HG03159 (cell line): ENCODE measurements at regions not wholly inside any gene's neighbourhood (a gene's known extent, or its start where the extent isn't known, plus 50 kb on each side); places are given as distances from the start of the nearest gene placed in this dataset.
"Not testable (repeated sequence)": the region's sequence is repeated elsewhere in the genome, so short reads cannot be mapped to it uniquely, and the experiment has no call there.

Source experiments
- ATAC-seq: cut with Tn5 transposase; IDR thresholded peaks from one replicate; pipeline ENCODE4 v1.9.1; 2021; ENCODE audit warnings: mild to moderate bottlenecking, moderate library complexity; ENCODE audit not compliant: unreplicated experiment

GRCh38 chr2:44051593-44052347, 56.0 kb upstream of the LRPPRC start:
- no peak for ATAC-seq

DNA sequence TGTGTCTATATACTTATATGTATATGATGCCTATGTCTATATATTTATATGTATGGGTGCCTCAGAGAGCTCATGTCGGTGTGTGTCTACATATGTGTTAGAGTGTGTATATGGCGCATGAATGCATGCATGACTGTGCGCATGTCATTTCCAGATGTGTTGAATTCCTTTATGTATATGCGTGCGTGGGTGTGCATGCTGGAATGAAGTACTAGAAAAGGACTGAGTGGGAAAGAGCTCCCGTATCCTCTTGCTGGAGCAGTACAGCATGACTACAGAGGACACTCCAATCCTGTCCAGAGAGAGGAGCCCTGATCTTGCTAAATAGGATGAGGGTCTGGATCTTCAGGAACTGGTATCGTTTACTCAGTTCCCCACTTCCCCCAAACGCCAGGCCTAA, 56.8 kb upstream of the LRPPRC start:
- ATAC-seq, result no peak

DNA sequence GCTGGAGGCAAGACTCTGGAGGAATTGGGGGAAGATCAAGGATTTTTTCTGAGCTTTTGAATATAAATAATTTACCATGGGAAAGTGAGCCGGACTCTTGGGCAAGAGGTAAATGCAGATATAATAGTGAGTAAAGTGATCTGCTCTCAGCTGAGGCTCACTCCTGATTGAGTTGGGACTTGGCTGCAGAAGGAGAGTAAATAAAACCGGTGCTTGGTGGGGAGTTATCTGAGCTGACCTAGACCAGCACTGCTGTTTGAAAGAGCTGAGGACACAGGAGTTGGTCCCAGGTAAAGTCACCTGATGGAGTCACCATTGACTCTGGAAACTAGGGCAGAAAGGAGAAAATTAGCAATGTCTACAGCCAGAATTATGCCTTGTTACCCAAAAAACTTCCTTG, 57.3 kb upstream of the LRPPRC start:
- no peak for ATAC-seq

DNA sequence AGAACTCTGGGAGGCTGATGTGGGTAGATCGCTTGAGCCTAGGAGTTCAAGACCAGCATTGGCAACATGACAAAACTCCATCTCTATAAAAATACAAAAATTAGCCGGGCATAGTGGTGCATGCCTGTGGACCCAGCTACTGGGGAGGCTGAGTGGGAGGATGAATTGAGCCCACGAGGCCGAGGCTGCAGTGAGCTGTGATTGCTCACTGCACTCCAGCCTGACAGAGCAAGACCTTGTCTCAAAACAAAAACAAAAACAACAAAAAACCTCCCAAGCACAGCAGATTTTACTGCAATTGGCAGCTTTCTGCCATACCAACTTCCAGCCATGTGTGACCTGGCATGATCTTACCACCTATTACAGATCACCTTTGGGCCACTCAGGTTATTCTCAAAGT, 57.7 kb upstream of the LRPPRC start:
- ATAC-seq, result no peak

GRCh38 chr2:44055229-44055628, 59.4 kb upstream of the LRPPRC start:
- ATAC-seq, result no peak

DNA sequence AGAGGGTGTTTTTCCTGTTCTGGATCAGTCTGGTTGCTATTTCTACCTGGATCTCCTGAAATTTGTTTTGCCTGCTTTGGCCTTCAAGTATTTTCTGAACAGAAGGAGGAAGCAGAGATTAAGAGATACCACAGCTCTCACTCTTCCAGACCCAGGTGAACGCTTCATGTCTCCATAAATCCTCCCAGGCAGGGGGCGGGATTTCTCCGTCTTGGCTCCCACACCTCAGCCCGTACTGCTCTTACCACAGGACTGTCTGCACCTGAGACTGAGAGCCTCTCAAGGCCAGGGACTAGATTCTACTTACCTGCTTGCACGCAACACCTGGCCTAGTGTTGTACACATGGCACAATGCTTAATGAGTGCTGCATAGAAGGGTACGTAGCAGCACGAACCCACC, 59.9 kb upstream of the LRPPRC start:
- ATAC-seq, result no peak

DNA sequence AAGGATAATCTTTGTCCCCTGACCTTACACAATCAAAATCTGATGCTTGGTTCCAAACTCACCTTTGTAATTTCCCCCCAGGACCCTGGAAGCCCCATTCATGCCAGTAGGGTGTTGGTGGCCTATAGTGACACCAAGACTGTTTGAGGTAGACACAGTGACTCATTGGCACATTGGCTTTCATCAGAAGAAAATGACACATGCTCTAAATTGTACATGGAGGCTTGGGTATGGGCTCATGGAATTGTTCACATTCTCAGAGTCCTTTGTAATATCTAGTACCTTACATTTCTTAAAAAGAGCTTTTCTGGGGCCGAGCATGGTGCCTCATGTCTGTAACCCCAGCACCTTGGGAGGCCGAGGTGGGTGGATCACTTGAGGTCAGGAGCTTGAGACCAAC, 61.2 kb upstream of the LRPPRC start:
- no peak for ATAC-seq

DNA sequence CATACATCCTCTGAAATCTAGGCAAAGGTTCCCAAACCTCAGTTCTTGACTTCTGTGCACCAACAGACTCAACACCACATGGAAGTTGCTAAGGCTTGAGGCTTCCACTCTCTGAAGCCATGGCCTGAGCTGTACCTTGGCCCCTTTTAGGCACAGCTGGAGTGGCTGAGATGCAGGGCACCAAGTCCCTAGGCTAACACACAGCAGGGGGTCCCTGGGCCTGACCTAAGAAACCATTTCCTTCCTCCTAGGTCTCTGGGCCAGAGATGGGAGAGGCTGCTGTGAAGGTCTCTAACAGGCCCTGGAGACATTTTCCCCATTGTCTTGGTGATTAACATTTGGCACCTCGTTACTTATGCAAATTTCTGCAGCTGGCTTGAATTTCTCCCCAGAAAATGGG, 64.5 kb upstream of the LRPPRC start:
- ATAC-seq, result not testable (repeated sequence)

GRCh38 chr2:44060990-44061389, 65.2 kb upstream of the LRPPRC start:
- no peak for ATAC-seq

- no peak for ATAC-seq
These were observed 65.7 kb upstream of the LRPPRC start for GRCh38 chr2:44061469-44061868.

DNA sequence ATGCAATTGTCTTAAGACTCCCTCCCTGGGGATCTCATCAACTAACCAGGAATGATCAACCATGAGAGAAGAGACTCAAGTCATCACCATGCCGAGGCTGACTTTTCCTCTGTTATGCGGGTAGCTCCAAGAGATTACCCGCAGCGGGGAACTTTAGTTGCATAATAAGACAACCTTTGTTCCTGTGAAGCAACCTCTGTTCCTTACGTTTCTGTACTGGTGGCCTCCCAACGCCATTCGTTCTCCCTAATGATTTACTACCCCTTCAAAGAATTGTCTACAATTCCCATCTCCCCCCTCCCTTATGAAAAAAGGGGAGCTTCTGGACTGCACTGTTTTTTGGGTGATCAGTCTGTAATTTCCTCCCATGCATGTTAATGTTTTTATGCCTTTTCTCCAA, 66.1 kb upstream of the LRPPRC start:
- ATAC-seq, result no peak

- no peak for ATAC-seq
These were observed 67.2 kb upstream of the LRPPRC start for GRCh38 chr2:44063033-44063432.

- ATAC-seq, result not testable (repeated sequence)
These were observed 68.5 kb upstream of the LRPPRC start for GRCh38 chr2:44064281-44064680.

DNA sequence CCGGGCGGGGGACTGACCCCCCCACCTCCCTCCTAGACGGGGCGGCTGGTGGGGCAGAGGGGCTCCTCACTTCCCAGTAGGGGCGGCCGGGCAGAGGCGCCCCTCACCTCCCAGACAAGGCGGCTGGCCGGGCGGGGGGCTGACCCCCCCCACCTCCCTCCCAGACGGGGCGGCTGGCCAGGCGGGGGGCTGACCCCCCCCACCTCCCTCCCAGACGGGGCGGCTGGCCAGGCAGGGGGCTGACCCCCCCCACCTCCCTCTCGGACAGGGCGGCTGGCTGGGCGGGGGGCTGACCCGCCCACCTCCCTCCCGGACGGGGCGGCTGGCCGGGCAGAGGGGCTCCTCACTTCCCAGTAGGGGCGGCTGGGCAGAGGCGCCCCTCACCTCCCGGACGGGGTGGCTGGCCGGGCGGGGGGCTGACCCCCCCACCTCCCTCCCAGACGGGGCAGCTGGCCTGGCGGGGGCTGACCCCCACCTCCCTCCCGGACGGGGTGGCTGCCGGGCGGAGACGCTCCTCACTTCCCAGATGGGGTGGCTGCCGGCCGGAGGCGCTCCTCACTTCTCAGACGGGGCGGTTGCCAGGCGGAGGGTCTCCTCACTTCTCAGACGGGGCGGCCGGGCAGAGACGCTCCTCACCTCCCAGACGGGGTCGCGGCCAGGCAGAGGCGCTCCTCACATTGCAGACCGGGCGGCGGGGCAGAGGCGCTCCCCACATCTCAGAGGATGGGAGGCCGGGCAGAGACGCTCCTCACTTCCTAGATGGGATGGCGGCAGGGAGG, 71.4 kb upstream of the LRPPRC start:
- ATAC-seq, result not testable (repeated sequence)

- ATAC-seq, result not testable (repeated sequence)
These were observed 72.0 kb upstream of the LRPPRC start for GRCh38 chr2:44067791-44068181.

DNA sequence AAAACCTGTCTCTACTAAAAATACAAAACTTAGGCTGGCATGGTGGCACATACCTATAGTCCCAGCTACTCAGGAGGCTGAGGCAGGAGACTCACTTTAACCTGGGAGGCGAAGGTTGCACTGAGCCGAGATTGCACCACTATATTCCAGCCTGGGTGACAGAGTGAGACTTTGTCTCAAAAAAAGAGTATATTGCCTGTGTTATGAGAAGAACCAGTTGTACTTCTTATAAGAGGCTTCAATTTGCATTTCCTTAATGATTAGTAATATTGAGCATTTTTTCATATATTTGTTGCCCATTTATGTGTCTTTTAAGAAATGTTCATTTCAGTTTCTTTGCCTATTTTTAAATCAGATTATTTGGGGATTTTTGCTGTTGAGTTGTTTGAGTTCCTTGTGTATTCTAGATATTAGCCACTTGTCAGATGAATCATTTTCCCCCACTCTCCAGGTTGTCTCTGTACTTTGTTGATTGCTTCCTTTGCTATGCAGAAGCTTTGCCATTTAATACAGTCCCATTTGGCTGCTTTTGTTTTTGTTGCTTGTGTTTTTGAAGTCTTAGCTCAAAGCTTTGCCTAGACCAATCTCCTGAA, 75.8 kb upstream of the LRPPRC start:
- ATAC-seq, result no peak

GRCh38 chr2:44073667-44074066, 77.9 kb upstream of the LRPPRC start:
- not testable (repeated sequence) for ATAC-seq

GRCh38 chr2:44074795-44075194, 79.0 kb upstream of the LRPPRC start:
- not testable (repeated sequence) for ATAC-seq

- no peak for ATAC-seq
These were observed 79.8 kb upstream of the LRPPRC start for GRCh38 chr2:44075541-44075940.

- no peak for ATAC-seq
These were observed 82.2 kb upstream of the LRPPRC start for GRCh38 chr2:44077942-44078511.

DNA sequence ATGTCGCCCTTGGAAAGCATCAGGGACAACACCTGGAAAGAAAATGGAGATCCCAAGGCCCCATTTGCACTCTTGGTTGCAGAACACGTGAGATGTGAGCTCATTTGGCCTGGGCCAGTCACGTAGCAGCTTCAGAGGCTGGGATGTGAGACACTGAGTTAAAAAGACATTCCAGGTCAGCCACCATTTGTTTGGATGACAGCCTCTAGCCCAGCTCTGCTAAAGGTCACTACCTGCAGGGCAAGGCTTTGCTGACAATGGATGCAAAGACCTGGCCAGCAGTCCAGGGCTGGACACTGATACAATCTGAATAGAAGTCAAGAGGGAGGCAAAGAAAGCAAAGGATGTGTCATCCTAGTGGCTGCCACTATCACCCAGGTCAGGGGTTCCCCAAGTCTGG, 83.9 kb upstream of the LRPPRC start:
- ATAC-seq, result no peak

- ATAC-seq, result no peak
These were observed 85.6 kb upstream of the PPM1B start for GRCh38 chr2:44083054-44083453.
